ENCODE measurements at regions not wholly inside any gene's neighbourhood (a gene's known extent, or its start where the extent isn't known, plus 50 kb on each side); places are given as distances from the start of the nearest gene placed in this dataset.

DNA sequence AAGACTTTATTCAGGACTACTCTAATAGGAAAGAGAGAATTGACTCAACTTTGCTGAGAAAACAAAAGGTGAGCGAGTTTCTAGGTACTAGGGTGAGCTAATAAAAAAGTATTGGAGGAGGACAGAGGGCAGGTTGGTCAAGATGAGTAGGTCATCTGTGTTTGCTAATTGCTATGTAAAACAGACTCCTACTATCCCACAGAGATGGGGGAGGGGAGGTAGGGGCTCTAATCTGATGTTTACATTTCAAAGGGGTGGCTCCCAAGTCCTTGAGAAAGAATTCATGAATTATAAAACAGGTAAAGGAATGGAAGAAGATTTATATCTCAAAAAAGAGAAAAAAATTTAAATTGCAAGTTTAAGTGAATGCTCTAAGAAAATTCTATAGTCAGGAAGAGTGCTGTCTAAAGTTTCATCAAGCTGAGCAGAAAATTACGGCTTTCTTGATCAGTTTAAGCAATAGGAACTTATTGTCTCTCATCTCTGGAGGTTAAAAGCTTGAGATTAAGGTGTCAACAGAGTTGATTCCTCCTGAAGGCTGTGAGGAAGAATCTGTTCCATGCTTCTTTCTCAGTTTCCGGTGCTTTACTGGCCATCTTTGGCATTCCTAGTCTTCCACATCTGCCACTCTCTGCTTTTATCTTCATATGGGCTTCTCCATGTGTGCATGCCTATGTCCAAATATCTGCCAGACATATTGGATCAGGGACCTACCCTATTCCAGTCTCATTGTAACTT, 790.3 kb downstream of the SLITRK5 start:
- TF ChIP-seq POLR2AphosphoS5 (IDR thresholded peaks at IDR 0.05), result no peak
- TF ChIP-seq POLR2A (IDR thresholded peaks at IDR 0.05), result no peak
- TF ChIP-seq, protein P1, sequence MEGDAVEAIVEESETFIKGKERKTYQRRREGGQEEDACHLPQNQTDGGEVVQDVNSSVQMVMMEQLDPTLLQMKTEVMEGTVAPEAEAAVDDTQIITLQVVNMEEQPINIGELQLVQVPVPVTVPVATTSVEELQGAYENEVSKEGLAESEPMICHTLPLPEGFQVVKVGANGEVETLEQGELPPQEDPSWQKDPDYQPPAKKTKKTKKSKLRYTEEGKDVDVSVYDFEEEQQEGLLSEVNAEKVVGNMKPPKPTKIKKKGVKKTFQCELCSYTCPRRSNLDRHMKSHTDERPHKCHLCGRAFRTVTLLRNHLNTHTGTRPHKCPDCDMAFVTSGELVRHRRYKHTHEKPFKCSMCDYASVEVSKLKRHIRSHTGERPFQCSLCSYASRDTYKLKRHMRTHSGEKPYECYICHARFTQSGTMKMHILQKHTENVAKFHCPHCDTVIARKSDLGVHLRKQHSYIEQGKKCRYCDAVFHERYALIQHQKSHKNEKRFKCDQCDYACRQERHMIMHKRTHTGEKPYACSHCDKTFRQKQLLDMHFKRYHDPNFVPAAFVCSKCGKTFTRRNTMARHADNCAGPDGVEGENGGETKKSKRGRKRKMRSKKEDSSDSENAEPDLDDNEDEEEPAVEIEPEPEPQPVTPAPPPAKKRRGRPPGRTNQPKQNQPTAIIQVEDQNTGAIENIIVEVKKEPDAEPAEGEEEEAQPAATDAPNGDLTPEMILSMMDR (IDR thresholded peaks at IDR 0.05), result no peak

All from gastroesophageal sphincter (tissue), 3 donors.